ENCODE measurements at regions not wholly inside any gene's neighbourhood (a gene's known extent, or its start where the extent isn't known, plus 50 kb on each side); places are given as distances from the start of the nearest gene placed in this dataset.

DNA sequence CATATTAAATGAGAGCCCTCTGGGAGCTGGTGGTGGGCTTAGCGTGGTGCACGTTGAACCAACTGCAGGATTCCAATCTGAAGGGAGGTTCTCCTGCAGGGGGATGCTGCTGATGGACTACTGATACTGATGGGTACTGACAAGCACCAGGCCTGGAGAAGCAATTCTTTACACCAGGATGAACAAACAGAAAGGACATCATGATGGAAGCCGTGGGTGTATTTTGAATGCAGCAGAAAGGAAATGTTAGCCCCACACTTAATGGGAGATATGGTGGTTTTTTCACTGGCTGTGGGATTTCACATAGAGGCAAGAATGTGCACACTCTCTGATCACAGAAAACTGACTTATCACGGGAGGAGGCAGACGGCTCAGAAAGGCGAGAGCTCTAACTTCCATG lies 299.7 kb downstream of the TEX29 start:
- no peaks in the 10 kb centered on the region for H3K79me2 ChIP-seq (ENCODE audit: insufficient read depth, low read length)
- H4K20me1 ChIP-seq (ENCODE audit: insufficient read depth, low read length): no peaks in the 10 kb centered on the region
- Mint-ChIP-seq H3K36me3 (no peaks in the 10 kb centered on the region), H3K27me3 (ENCODE audit: low read depth in 3 of 3) (no peaks in the 10 kb centered on the region), H3K4me3 (no peak overlapping the region), H3K4me1 (no peaks in the 10 kb centered on the region), H3K9me3 (peaks cover 0 to 5% (median 0%) of the 10 kb centered on the region in 7 donors), H3K27ac (no peak overlapping the region)
- H3K9ac ChIP-seq (ENCODE audit: insufficient read depth, low read length, poor library complexity, severe bottlenecking): no peak overlapping the region
- no peak overlapping the region for H2AFZ ChIP-seq (ENCODE audit: insufficient read depth, low read depth, low read length, poor library complexity, severe bottlenecking)
- DNase-seq: no peak
- no peaks in the 10 kb centered on the region for H3K4me1 ChIP-seq (ENCODE audit: control insufficient read depth in 1 of 2, insufficient read depth in 2 of 2, low read length in 2 of 2)
- no peak overlapping the region for H3K4me2 ChIP-seq (replicated peaks; ENCODE audit: extremely low read depth, low read length, poor library complexity, severe bottlenecking)
- H3K4me3 ChIP-seq (replicated peaks in 1 of 3; ENCODE audit: low read depth in 2 of 3, low read length in 3 of 3): no peak overlapping the region
- intact Hi-C loops (cut with micrococcal nuclease): no loop called here
- WGBS (ENCODE audit: insufficient coverage): 95% methylated on average over 6 of the region's 6 CpGs
- H3K9me3 ChIP-seq (replicated peaks in 1 of 2; ENCODE audit: control insufficient read depth in 1 of 2, insufficient read depth in 1 of 2, low read length in 2 of 2): peaks cover 4 to 11% of the 10 kb centered on the region in 2 donors
- TF ChIP-seq, protein P1, sequence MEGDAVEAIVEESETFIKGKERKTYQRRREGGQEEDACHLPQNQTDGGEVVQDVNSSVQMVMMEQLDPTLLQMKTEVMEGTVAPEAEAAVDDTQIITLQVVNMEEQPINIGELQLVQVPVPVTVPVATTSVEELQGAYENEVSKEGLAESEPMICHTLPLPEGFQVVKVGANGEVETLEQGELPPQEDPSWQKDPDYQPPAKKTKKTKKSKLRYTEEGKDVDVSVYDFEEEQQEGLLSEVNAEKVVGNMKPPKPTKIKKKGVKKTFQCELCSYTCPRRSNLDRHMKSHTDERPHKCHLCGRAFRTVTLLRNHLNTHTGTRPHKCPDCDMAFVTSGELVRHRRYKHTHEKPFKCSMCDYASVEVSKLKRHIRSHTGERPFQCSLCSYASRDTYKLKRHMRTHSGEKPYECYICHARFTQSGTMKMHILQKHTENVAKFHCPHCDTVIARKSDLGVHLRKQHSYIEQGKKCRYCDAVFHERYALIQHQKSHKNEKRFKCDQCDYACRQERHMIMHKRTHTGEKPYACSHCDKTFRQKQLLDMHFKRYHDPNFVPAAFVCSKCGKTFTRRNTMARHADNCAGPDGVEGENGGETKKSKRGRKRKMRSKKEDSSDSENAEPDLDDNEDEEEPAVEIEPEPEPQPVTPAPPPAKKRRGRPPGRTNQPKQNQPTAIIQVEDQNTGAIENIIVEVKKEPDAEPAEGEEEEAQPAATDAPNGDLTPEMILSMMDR (IDR thresholded peaks at IDR 0.05): no peak
- no peaks in the 10 kb centered on the region for H3K36me3 ChIP-seq (replicated peaks in 1 of 2; ENCODE audit: control insufficient read depth in 1 of 2, insufficient read depth in 2 of 2, low read length in 2 of 2)
- H3K27me3 ChIP-seq (ENCODE audit: control insufficient read depth in 2 of 2, insufficient read depth in 2 of 2, low read length in 2 of 2): no peaks in the 10 kb centered on the region
- H3K27ac ChIP-seq (ENCODE audit: low read depth in 1 of 2, low read length in 2 of 2): no peak overlapping the region

DNA sequence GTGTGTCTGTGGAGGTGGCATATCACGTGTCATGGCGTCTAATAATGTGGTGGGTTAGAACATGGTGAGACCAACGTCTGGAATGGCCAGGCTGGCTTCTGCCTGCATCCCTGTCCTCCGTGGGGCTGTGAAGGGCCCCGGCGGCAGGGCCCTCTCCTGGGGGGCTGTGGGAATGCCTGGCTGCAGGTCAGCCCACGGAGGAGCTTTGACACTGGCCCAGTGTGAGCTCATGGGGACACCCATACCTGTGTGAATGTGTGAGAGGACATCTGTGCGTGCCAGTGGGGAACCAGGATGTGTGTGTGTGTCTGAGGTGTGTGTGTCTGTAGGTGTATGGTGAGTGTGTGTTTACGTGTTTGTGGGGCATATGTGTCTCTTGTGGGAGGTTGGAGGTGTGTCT lies 300.1 kb downstream of the TEX29 start:
- WGBS (ENCODE audit: insufficient coverage): 97% methylated on average over 9 of the region's 9 CpGs

More for the DNA sequence above, 300.1 kb downstream of the TEX29 start:
- Mint-ChIP-seq H3K27me3 (ENCODE audit: low read depth in 3 of 3) (no peaks in the 10 kb centered on the region), H3K36me3 (no peaks in the 10 kb centered on the region), H3K9me3 (peaks cover 0 to 5% (median 0%) of the 10 kb centered on the region in 7 donors), H3K4me1 (no peaks in the 10 kb centered on the region), H3K4me3 (no peak overlapping the region), H3K27ac (no peak overlapping the region)
- no peak overlapping the region for H3K4me2 ChIP-seq (replicated peaks; ENCODE audit: extremely low read depth, low read length, poor library complexity, severe bottlenecking)
- no peaks in the 10 kb centered on the region for H3K36me3 ChIP-seq (replicated peaks in 1 of 2; ENCODE audit: control insufficient read depth in 1 of 2, insufficient read depth in 2 of 2, low read length in 2 of 2)
- no peaks in the 10 kb centered on the region for H3K4me1 ChIP-seq (ENCODE audit: control insufficient read depth in 1 of 2, insufficient read depth in 2 of 2, low read length in 2 of 2)
- no peaks in the 10 kb centered on the region for H3K79me2 ChIP-seq (ENCODE audit: insufficient read depth, low read length)
- no peak overlapping the region for H2AFZ ChIP-seq (ENCODE audit: insufficient read depth, low read depth, low read length, poor library complexity, severe bottlenecking)
- no peak overlapping the region for H3K4me3 ChIP-seq (replicated peaks in 1 of 3; ENCODE audit: low read depth in 2 of 3, low read length in 3 of 3)
- H3K27me3 ChIP-seq (ENCODE audit: control insufficient read depth in 2 of 2, insufficient read depth in 2 of 2, low read length in 2 of 2): no peaks in the 10 kb centered on the region
- H3K9me3 ChIP-seq (replicated peaks in 1 of 2; ENCODE audit: control insufficient read depth in 1 of 2, insufficient read depth in 1 of 2, low read length in 2 of 2): peaks cover 4 to 11% of the 10 kb centered on the region in 2 donors
- no peak overlapping the region for H3K27ac ChIP-seq (ENCODE audit: low read depth in 1 of 2, low read length in 2 of 2)
- intact Hi-C loops (cut with micrococcal nuclease): no loop called here
- H4K20me1 ChIP-seq (ENCODE audit: insufficient read depth, low read length): no peaks in the 10 kb centered on the region
- TF ChIP-seq, protein P1 (IDR thresholded peaks at IDR 0.05): no peak
- H3K9ac ChIP-seq (ENCODE audit: insufficient read depth, low read length, poor library complexity, severe bottlenecking): no peak overlapping the region
- no peak for DNase-seq

All from CD14-positive monocyte (primary cell).